ENCODE measurements at regions not wholly inside any gene's neighbourhood (a gene's known extent, or its start where the extent isn't known, plus 50 kb on each side); places are given as distances from the start of the nearest gene placed in this dataset.
"Not testable (repeated sequence)": the region's sequence is repeated elsewhere in the genome, so short reads cannot be mapped to it uniquely, and the experiment has no call there.

- no peak for TF ChIP-seq CTCF (IDR thresholded peaks at IDR 0.05; ENCODE audit: extremely low read depth, insufficient read depth, missing control alignments)
- in situ Hi-C loops (cut with MboI; ENCODE audit: low pct_unique_long_range_greater_than_20kb, low sequenced_read_pairs, unreplicated experiment): no loop called here
Measured at GRCh38 chr4:55272589-55272988, 73.5 kb upstream of the SRD5A3 start.

GRCh38 chr4:55277011-55277410 is 69.0 kb upstream of the SRD5A3 start:
- no peak for TF ChIP-seq CTCF (IDR thresholded peaks at IDR 0.05; ENCODE audit: extremely low read depth, insufficient read depth, missing control alignments)
- no peak for DNase-seq (ENCODE audit: low spot score)
- in situ Hi-C loops (cut with MboI; ENCODE audit: low pct_unique_long_range_greater_than_20kb, low sequenced_read_pairs, unreplicated experiment): no loop called here

More at GRCh38 chr4:55272589-55272988, 73.5 kb upstream of the SRD5A3 start:
- DNase-seq (ENCODE audit: low spot score): no peak

- in situ Hi-C loops (cut with MboI; ENCODE audit: low pct_unique_long_range_greater_than_20kb, low sequenced_read_pairs, unreplicated experiment): no loop called here
- TF ChIP-seq CTCF (IDR thresholded peaks at IDR 0.05; ENCODE audit: extremely low read depth, insufficient read depth, missing control alignments): no peak
- DNase-seq (ENCODE audit: low spot score): no peak
Measured at GRCh38 chr4:55278316-55278715, 67.7 kb upstream of the SRD5A3 start.

- in situ Hi-C loops (cut with MboI; ENCODE audit: low pct_unique_long_range_greater_than_20kb, low sequenced_read_pairs, unreplicated experiment); DNase-seq (ENCODE audit: low spot score): not testable (repeated sequence)
Measured at GRCh38 chr4:55280474-55280873, 65.6 kb upstream of the SRD5A3 start.

GRCh38 chr4:55281118-55281683 is 64.8 kb upstream of the SRD5A3 start:
- DNase-seq (ENCODE audit: low spot score); in situ Hi-C loops (cut with MboI; ENCODE audit: low pct_unique_long_range_greater_than_20kb, low sequenced_read_pairs, unreplicated experiment): not testable (repeated sequence)

GRCh38 chr4:55284331-55284730 is 61.7 kb upstream of the SRD5A3 start:
- in situ Hi-C loops (cut with MboI; ENCODE audit: low pct_unique_long_range_greater_than_20kb, low sequenced_read_pairs, unreplicated experiment): no loop called here

GRCh38 chr4:55291227-55291640 is 54.8 kb upstream of the SRD5A3 start:
- in situ Hi-C loops (cut with MboI; ENCODE audit: low pct_unique_long_range_greater_than_20kb, low sequenced_read_pairs, unreplicated experiment): no loop called here
- no peak for TF ChIP-seq CTCF (IDR thresholded peaks at IDR 0.05; ENCODE audit: extremely low read depth, insufficient read depth, missing control alignments)
- DNase-seq (ENCODE audit: low spot score): no peak

More at GRCh38 chr4:55284331-55284730, 61.7 kb upstream of the SRD5A3 start:
- no peak for DNase-seq (ENCODE audit: low spot score)
- TF ChIP-seq CTCF (IDR thresholded peaks at IDR 0.05; ENCODE audit: extremely low read depth, insufficient read depth, missing control alignments): no peak

GRCh38 chr4:55296096-55296495 is 49.9 kb upstream of the SRD5A3 start:
- in situ Hi-C loops (cut with MboI; ENCODE audit: low pct_unique_long_range_greater_than_20kb, low sequenced_read_pairs, unreplicated experiment): no loop called here
- no peak for TF ChIP-seq CTCF (IDR thresholded peaks at IDR 0.05; ENCODE audit: extremely low read depth, insufficient read depth, missing control alignments)
- DNase-seq (ENCODE audit: low spot score): no peak

Data from GM13977 (cell line).